IMR-90 (cell line): ENCODE measurements at regions not wholly inside any gene's neighbourhood (a gene's known extent, or its start where the extent isn't known, plus 50 kb on each side); places are given as distances from the start of the nearest gene placed in this dataset.

Experiments used
- CTCF ChIP-seq: conservative IDR thresholded peaks from 2 replicates; pipeline ENCODE4 v1.5.1; 2012; ENCODE audit warnings: mild to moderate bottlenecking, low read depth, low read length, improper control_type of control experiment
- MAZ ChIP-seq: IDR thresholded peaks from 2 replicates; pipeline ENCODE4 v1.6.1; 2012; ENCODE audit warnings: low read depth, mild to moderate bottlenecking, low read length, improper control_type of control experiment, moderate library complexity, borderline replicate concordance
- RAD21 ChIP-seq: IDR thresholded peaks from 2 replicates; pipeline ENCODE4 v1.6.1; 2012; ENCODE audit warnings: low read length, improper control_type of control experiment
- SMC3 ChIP-seq: fragments of 150-350 bp; IDR thresholded peaks from 2 replicates; pipeline ENCODE4 v1.6.1; 2016; ENCODE audit warnings: low read depth, mild to moderate bottlenecking, antibody characterized with exemption, low read length, moderate library complexity

- TF ChIP-seq CTCF (no peak), RAD21 (no peak), SMC3 (no peak), MAZ (no peak)
These were observed 419.8 kb upstream of the TPM1 start for GRCh38 chr15:62622775-62623174.
